ENCODE measurements at regions not wholly inside any gene's neighbourhood (a gene's known extent, or its start where the extent isn't known, plus 50 kb on each side); places are given as distances from the start of the nearest gene placed in this dataset.

DNA sequence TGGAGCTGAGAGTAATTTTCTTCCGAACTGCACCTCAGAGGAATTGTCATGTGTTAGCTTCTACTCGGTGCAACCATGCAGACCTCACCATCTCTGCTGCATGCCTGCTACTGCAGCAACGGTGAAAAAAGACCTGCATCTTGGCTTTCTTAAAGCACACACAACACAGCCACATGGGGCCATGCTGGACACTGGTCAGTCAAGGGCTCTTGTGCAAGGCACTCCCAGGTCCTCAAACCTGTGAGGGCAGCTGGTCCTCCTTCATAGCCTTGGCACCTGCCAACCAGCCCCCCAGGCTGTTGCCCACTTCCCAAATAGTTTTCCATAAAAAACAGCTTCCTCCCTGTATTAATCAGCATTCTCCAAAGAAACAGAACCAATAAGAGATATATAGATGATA, 113.5 kb upstream of the TEX51 start:
- TF ChIP-seq, protein P1, sequence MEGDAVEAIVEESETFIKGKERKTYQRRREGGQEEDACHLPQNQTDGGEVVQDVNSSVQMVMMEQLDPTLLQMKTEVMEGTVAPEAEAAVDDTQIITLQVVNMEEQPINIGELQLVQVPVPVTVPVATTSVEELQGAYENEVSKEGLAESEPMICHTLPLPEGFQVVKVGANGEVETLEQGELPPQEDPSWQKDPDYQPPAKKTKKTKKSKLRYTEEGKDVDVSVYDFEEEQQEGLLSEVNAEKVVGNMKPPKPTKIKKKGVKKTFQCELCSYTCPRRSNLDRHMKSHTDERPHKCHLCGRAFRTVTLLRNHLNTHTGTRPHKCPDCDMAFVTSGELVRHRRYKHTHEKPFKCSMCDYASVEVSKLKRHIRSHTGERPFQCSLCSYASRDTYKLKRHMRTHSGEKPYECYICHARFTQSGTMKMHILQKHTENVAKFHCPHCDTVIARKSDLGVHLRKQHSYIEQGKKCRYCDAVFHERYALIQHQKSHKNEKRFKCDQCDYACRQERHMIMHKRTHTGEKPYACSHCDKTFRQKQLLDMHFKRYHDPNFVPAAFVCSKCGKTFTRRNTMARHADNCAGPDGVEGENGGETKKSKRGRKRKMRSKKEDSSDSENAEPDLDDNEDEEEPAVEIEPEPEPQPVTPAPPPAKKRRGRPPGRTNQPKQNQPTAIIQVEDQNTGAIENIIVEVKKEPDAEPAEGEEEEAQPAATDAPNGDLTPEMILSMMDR (IDR thresholded peaks at IDR 0.05) = no peak
- TF ChIP-seq POLR2AphosphoS5 (IDR thresholded peaks at IDR 0.05; ENCODE audit: insufficient read depth in 1 of 2, low read depth in 1 of 2) = no peak
